SK-N-SH (cell line): ENCODE measurements at regions not wholly inside any gene's neighbourhood (a gene's known extent, or its start where the extent isn't known, plus 50 kb on each side); places are given as distances from the start of the nearest gene placed in this dataset.

Source experiments
- CTCF ChIA-PET: fragments of 300-600, 350-600 bp; formaldehyde crosslinking; extraction: SDS; loops from one replicate; lab custom pipeline; 2021; lab: Yijun Ruan, JAX
- POLR2A ChIA-PET: fragments of 350-600 bp; sonication (Branson Sonifier 250); formaldehyde crosslinking; extraction: SDS; loops from one replicate; lab custom pipeline; 2020; ENCODE audit warnings: antibody characterized with exemption, inconsistent platforms; lab: Yijun Ruan, JAX
- DNase-seq: peaks from one replicate; pipeline ENCODE4 v3.0.0; 2012
- H2AFZ ChIP-seq: fragments of 200-600 bp; sonication (generic); 2 replicates; pipeline ENCODE4 v1.8.1; 2016; ENCODE audit warnings: antibody characterized with exemption, mild to moderate bottlenecking, low read depth
- H3F3A ChIP-seq: fragments of 200-600 bp; sonication (generic); replicated peaks from 2 replicates; pipeline ENCODE3; 2016; ENCODE audit warnings: antibody characterized with exemption, mild to moderate bottlenecking; ENCODE audit not compliant: insufficient read depth
- H3K27ac ChIP-seq, 2 experiments: fragments of 200-500 bp in 1 of 2; fragments of 200-600 bp in 1 of 2; sonication (Bioruptor generic) in 1 of 2; sonication (generic), shearing (Covaris generic) in 1 of 2; 2 replicates each; pipeline versions ENCODE4 v1.5.1 to v1.6.1; 2014 to 2016; ENCODE audit warnings: low read depth in 2 of 2, inconsistent platforms in 1 of 2, low read length in 1 of 2, mild to moderate bottlenecking in 1 of 2, mixed read lengths in 1 of 2
- H3K27me3 ChIP-seq: fragments of 200-600 bp; sonication (generic), shearing (Covaris generic); 2 replicates; pipeline ENCODE4 v1.6.1; 2016; ENCODE audit warnings: mixed run types; ENCODE audit not compliant: insufficient read depth
- H3K36me3 ChIP-seq, 2 experiments: fragments of 200-500 bp in 1 of 2; fragments of 200-600 bp in 1 of 2; sonication (Bioruptor generic) in 1 of 2; sonication (generic) in 1 of 2; replicated peaks in 1 of 2; 2 replicates each; pipeline versions ENCODE3 to v1.5.1; 2014 to 2016; ENCODE audit warnings: low read length in 1 of 2, mild to moderate bottlenecking in 1 of 2; ENCODE audit not compliant: insufficient read depth in 2 of 2, control insufficient read depth in 1 of 2
- H3K4me1 ChIP-seq, 2 experiments: fragments of 200-500 bp in 1 of 2; fragments of 200-600 bp in 1 of 2; sonication (Bioruptor generic) in 1 of 2; sonication (generic), shearing (Covaris generic) in 1 of 2; 2 replicates each; pipeline versions ENCODE4 v1.5.1 to v1.6.1; 2014 to 2016; ENCODE audit warnings: low read depth in 1 of 2, low read length in 1 of 2, mixed run types in 1 of 2; ENCODE audit not compliant: insufficient read depth in 2 of 2, control insufficient read depth in 1 of 2
- H3K4me2 ChIP-seq: fragments of 200-600 bp; sonication (generic), shearing (Covaris generic); 2 replicates; pipeline ENCODE4 v1.6.1; 2017; ENCODE audit warnings: mixed run types
- H3K4me3 ChIP-seq, 2 experiments: fragments of 200-500 bp in 1 of 2; fragments of 200-600 bp in 1 of 2; sonication (Bioruptor generic) in 1 of 2; sonication (generic), shearing (Covaris generic) in 1 of 2; 2 replicates each; pipeline versions ENCODE4 v1.5.1 to v1.8.1; 2014 to 2016; ENCODE audit warnings: low read depth in 2 of 2, inconsistent platforms in 1 of 2, low read length in 1 of 2, mild to moderate bottlenecking in 1 of 2, mixed read lengths in 1 of 2, moderate library complexity in 1 of 2
- H3K79me2 ChIP-seq: fragments of 200-600 bp; sonication (generic); 2 replicates; pipeline ENCODE4 v1.8.1; 2017; ENCODE audit warnings: mild to moderate bottlenecking; ENCODE audit not compliant: insufficient read depth
- H3K9ac ChIP-seq: fragments of 200-600 bp; sonication (generic); 2 replicates; pipeline ENCODE4 v1.6.1; 2017; ENCODE audit warnings: mixed run types
- H3K9me2 ChIP-seq: fragments of 200-600 bp; sonication (generic); 2 replicates; pipeline ENCODE4 v1.6.1; 2017; ENCODE audit warnings: mixed run types
- H3K9me3 ChIP-seq: fragments of 200-600 bp; sonication (generic); 2 replicates; pipeline ENCODE4 v1.6.1; 2017; ENCODE audit warnings: mixed run types, mild to moderate bottlenecking, moderate library complexity
- H4K20me1 ChIP-seq: fragments of 200-600 bp; sonication (generic); 2 replicates; pipeline ENCODE4 v1.6.1; 2017; ENCODE audit warnings: mild to moderate bottlenecking, mixed run types; ENCODE audit not compliant: insufficient read depth
- CTCF ChIP-seq: fragments of 200-600 bp; sonication (generic); IDR thresholded peaks from 2 replicates; pipeline ENCODE4 v1.6.1; 2017; ENCODE audit warnings: antibody characterized with exemption, mild to moderate bottlenecking, moderate library complexity
- ELF1 ChIP-seq: IDR thresholded peaks from 2 replicates; pipeline ENCODE4 v1.4.0; 2012
- FOXJ3 ChIP-seq: sonication (generic); formaldehyde crosslinking; IDR thresholded peaks from 2 replicates; pipeline ENCODE4 v1.5.1; 2020; ENCODE audit warnings: mild to moderate bottlenecking, missing genetic modification reagents
- IRF3 ChIP-seq: fragments of 150-350 bp; IDR thresholded peaks from 2 replicates; pipeline ENCODE4 v1.6.1; 2016; ENCODE audit warnings: mild to moderate bottlenecking, low read depth, low read length
- JUND ChIP-seq: IDR thresholded peaks from 2 replicates; pipeline ENCODE4 v1.4.0; 2012
- REST ChIP-seq: IDR thresholded peaks from 2 replicates; pipeline ENCODE4 v1.6.1; 2012; ENCODE audit warnings: mild to moderate bottlenecking, low read depth, low read length, moderate library complexity
- TCF12 ChIP-seq: IDR thresholded peaks from 2 replicates; pipeline ENCODE4 v1.4.0; 2012
- WGBS: methylation state at CpG from one replicate; pipeline ENCODE4 v1.1.6; 2017; ENCODE audit warnings: low lambda C conversion rate; 5-methylcytosine and 5-hydroxymethylcytosine counted together

- 43% methylated on average over 1 of the region's 1 CpG for WGBS
- CTCF ChIA-PET: interaction anchor here (0.6 to 1.4 kb wide), 2 partner anchors 132 to 698 kb away, joined by 3 read pairs; no protein-coding TSS in a partner anchor
Measured at GRCh38 chr5:156126716-156127115, 200.2 kb upstream of the SGCD start.

More at GRCh38 chr5:156126716-156127115, 200.2 kb upstream of the SGCD start:
- Histone ChIP-seq H2AFZ (no peak overlapping the region), H3K4me1 (peaks cover 0 to 2% of the 10 kb centered on the region in 2 experiments; a peak in 1 of 4 replicates), H3K9me2 (no peaks in the 10 kb centered on the region), H3K9ac (no peak overlapping the region), H3K36me3 (no peaks in the 10 kb centered on the region), H3K27ac (no peak overlapping the region), H3F3A (no peaks in the 10 kb centered on the region), H3K4me2 (no peak overlapping the region), H3K79me2 (no peaks in the 10 kb centered on the region), H3K4me3 (no peak overlapping the region), H4K20me1 (no peaks in the 10 kb centered on the region), H3K9me3 (no peaks in the 10 kb centered on the region), H3K27me3 (no peaks in the 10 kb centered on the region)
- POLR2A ChIA-PET: no interaction called here
- TF ChIP-seq FOXJ3 (CRISPR knock-in tag) (no peak), CTCF (no peak), IRF3 (no peak), JUND (no peak), ELF1 (no peak), REST (no peak), TCF12 (no peak)
- no peak for DNase-seq
